DND-41 (cell line): ENCODE measurements at regions not wholly inside any gene's neighbourhood (a gene's known extent, or its start where the extent isn't known, plus 50 kb on each side); places are given as distances from the start of the nearest gene placed in this dataset.

ENCODE experiments used
- CTCF ChIP-seq: IDR thresholded peaks from 2 replicates; pipeline ENCODE4 v1.5.1; 2012; ENCODE audit warnings: borderline replicate concordance, low read length, moderate library complexity, mild to moderate bottlenecking; ENCODE audit not compliant: poor library complexity, severe bottlenecking; ENCODE audit errors: extremely low read depth
- EZH2 ChIP-seq: IDR thresholded peaks from 3 replicates; pipeline ENCODE4 v1.6.1; 2012; ENCODE audit warnings: borderline replicate concordance, low read depth, mild to moderate bottlenecking, moderate library complexity, low read length, inconsistent platforms; ENCODE audit not compliant: severe bottlenecking

- TF ChIP-seq EZH2: no peak
- TF ChIP-seq CTCF: no peak
Observed at GRCh38 chr6:156440688-156441087, 336.5 kb upstream of the ARID1B start.
